ENCODE measurements at regions not wholly inside any gene's neighbourhood (a gene's known extent, or its start where the extent isn't known, plus 50 kb on each side); places are given as distances from the start of the nearest gene placed in this dataset.

GRCh38 chr3:109210501-109210900 is 74.0 kb downstream of the C3orf85 start:
- DNase-seq = no peak

- no peak for DNase-seq
Measured at GRCh38 chr3:109211941-109212340, 75.4 kb downstream of the C3orf85 start.

- no peak for DNase-seq
Measured at GRCh38 chr3:109213321-109213720, 76.8 kb downstream of the C3orf85 start.

GRCh38 chr3:109224333-109224732 is 87.8 kb downstream of the C3orf85 start:
- DNase-seq = no peak

- no peak for DNase-seq
Measured at GRCh38 chr3:109225516-109225915, 89.0 kb downstream of the C3orf85 start.

GRCh38 chr3:109228391-109229080 is 87.8 kb downstream of the DPPA2 start:
- DNase-seq = no peak

- DNase-seq = no peak
Measured at GRCh38 chr3:109229174-109229847, 87.0 kb downstream of the DPPA2 start.

- DNase-seq = no peak
Measured at GRCh38 chr3:109234300-109234699, 82.0 kb downstream of the DPPA2 start.

- peak; percentile 32 for DNase-seq
Measured at GRCh38 chr3:109241459-109242186, 74.7 kb downstream of the DPPA2 start.

- DNase-seq = no peak
Measured at GRCh38 chr3:109242187-109242523, 74.2 kb downstream of the DPPA2 start.
